Occipital lobe (tissue), 1 donor: ENCODE measurements at regions not wholly inside any gene's neighbourhood (a gene's known extent, or its start where the extent isn't known, plus 50 kb on each side); places are given as distances from the start of the nearest gene placed in this dataset.

ENCODE experiments used
- DNase-seq: peaks from one replicate; lab custom pipeline; 2025; lab: John Stamatoyannopoulos, UW

DNA sequence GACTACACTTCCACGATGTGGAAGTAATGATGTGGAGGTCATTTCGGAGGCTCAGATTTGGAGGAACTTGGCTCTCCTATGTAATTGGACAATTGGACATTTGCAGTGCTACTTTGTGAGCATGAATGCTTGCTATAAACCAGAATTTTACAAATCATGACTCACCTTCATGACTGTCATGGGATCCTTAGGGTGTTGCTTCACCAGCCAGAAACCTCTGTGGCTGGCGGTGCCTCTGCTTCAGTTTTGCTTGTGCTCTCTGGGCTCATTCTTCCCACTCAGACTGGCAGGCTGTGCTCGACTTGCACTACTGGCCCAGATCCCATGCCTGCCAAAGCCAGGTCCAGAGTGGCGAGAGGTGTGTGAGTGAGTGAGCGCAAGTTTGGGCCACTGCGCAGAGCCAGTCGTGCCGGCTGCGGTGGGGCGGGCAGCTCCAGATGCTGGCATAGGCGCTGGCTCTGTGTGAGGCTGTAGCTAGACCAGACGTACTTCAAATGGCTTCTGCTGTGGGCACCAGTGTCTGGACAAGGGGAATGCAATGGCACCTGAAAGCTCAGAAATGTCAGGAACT lies 387.8 kb downstream of the AEBP2 start:
- no peak for DNase-seq

DNA sequence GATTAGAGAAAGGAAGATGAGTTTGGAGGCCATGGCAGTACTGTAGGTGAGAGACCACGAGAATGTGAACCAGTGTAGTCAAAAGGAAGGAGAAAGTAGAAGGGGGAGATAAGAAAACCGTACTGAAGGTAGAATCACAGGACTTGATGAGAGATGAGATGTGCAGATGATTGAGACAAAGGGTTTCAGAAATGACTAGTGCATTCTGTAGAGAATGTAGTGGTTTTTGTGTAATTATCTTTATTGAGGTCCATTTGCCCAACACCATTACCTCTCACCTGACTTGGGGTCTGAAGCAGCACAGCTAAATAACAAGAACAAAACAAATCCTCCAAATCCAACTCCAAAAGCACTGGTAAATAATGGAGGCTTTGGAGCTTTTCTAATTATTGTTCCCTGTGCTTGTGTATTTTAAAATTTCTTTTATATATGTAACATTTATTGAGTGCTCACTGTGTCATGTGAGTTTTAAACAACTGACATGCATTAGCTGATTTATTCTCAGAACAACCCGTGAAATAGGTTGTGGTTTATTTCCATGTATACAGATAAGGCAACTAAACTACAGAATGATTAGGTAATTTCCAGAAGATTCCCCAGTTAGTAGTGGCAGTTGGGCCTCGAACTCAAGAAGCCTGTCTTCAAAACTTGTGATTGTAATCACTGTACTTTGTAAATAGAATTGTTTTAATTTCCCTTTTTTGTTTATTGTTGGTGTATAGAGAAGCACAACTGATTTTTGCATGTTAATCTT lies 390.0 kb downstream of the AEBP2 start:
- DNase-seq = no peak

DNA sequence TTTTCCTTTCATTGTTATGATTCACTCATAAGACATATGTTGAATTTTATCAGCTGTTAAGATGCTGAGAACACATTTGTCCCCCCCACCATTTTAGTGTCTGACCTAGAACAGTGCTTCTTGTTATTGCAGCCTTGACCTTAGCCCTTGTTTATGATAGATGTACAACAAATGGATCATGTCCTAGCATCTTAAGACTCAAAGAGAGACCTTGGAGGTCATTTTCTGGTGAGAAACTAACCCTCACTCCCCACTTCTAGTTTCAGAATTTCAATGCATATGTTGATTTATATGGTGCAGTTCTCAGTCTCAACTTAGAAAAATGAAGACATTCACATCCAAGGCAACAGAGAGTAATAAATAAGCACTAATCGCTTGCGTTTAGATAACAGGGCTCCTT lies 391.2 kb downstream of the AEBP2 start:
- no peak for DNase-seq

DNA sequence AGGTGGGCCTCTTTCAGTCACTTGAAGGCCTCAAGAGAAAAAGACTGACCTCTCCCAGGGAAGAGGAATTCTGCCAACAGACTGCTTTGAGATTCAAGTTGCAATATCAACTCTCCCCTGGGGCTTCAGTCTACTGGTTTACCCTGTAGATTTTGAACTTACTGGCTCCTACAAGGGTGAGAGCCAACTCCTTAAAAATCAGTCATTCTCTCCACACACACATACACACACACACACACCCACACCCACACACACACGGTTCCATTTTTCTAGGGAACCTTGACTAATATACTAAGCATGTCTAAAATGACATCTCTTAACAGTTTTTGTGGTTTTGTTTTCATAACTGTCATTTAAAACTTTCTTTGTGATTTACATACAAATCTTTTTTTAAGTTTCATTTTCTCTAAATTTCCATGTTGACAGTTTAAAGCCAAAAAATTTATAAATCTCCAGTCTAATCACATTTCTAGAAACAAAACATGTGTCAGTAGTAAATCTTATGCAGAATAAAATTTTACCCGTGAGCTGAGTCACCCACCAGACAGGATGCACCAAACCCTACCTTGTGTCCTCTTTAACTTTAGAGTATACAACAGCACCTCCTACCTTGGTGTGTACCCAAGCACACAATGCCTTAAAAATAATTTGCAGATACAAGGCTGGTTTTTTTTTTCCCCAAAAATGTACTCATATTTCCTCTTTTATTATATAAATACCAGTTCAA lies 394.6 kb downstream of the AEBP2 start:
- no peak for DNase-seq

DNA sequence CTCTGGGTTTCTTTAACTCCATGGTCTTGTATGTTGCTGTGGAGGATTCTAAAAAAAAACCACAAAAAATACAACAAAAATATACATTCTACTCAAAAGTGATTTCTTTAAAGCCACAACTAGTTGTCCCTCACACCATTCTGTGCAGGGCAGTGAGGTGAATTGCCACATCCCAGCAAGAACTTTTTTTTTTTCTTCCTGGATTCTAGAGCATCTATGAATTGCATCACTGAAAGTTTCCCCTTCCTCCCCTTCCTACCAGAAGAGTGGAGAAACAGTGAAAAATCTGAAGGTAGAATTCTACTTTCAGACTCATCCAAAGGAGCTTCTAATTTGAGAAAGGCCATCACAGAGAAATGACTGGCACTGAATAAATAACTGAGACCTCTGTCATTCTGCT lies 395.3 kb downstream of the AEBP2 start:
- DNase-seq = no peak

DNA sequence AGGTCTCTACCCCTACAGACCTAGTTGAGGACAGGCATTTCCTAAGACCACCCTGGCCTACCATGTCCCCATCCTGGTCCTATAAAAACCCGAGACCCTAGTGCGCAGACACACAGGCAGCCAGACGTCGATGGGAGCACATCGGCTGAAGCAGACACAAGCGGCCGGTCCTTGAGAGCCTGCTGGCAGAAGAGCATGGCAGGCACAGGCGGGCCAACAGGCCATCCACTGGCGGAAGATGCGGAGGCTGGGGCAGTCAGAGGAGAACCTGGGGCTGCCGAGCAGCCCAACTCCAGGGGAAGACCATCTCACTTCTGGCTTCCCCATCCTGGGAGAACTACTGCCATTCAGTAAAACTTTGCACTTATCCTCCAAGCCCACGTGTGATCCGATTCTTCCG lies 396.8 kb downstream of the AEBP2 start:
- DNase-seq = no peak

DNA sequence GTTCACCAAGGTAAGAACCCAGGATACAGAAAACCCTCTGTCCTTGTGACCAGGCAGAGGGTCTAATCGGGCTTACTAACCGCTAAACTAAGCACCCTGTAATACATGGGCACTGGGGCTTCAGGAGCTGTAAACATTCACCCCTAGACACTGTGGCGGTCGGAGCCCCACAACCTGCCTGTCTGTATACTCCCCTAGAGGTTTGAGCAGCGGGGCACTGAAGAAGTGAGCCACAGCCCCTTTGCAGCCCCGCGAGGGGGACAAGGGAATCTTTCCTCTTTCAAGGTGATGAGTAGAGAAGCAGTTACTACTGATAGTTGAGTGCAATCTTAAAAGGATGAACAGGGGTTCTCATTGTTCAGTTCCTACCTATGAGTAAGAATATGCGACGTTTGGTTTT lies 397.2 kb downstream of the AEBP2 start:
- DNase-seq = no peak

DNA sequence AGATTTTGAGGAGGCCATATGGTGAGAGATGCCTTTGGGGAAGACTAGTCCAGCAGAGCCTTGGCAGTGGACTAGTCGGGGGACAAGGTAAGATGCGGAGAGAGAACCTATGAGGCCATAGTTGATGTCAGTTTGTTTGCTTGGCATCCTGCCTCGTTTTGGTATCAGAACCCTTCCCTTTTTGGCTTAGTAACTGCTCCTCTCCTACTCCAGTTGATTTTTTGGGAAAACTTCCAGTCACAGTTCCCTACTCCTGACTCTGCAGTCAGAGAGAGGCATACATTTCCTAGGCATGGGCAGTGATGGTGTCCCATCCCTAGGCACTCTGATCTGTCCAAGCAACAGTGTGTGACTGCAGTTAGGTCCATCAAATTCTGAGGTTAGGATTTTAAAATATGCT lies 398.3 kb downstream of the AEBP2 start:
- no peak for DNase-seq

DNA sequence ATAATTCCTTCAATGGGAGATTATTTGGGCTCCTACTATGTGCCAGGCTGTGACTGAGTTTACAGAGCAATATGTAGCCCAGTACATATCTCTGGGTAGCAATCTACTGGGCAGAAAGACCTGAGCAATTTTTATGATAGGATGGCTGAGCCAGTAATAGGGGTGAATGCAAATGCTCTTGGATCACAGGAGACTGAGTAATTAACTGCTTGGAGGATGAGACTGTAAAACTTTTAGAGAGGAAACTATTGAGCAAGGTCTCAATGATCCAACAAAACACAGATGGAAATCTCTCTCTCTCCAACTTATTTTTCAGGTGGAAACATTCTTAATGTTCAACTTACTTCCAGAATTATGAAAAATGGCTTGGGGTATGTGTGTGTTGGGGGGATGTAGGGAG lies 402.2 kb downstream of the AEBP2 start:
- DNase-seq = no peak

DNA sequence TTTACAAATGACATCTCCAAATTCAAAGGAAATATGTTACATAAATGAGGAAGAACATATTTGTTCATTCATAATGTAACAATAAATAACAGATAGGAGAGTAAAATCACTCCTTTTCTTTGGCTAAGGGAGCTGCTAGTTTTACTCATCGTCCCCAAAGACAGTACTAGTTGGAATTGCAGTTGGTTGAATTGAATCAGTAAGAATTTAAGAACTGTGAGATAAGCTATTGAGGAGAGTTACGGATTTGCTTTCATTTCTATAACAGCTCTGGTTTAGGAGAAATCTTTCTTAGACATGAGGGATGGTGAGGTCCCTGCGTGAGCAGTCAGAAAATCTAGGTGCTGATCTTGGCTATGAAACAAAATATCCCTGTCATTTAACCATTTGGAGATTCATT lies 402.8 kb downstream of the AEBP2 start:
- DNase-seq = no peak

DNA sequence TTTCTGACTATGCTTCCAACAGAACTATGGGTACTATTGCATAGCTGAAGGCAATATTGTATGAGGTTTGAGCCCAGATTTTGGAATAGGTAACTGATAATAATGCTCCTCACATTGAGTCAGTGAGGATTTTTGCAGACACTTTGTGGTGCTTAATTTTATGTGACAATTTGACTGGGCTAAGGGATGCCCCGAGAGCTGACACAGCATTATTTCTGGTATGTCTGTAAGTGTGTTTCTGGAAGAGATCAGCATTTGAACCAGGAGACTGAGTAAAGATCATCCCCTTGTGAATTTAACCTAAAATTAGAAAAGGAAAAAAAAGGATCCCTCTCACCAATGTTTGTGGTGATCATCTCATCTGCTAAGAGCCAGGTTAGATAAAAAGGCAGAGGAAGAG lies 404.9 kb downstream of the AEBP2 start:
- no peak for DNase-seq

DNA sequence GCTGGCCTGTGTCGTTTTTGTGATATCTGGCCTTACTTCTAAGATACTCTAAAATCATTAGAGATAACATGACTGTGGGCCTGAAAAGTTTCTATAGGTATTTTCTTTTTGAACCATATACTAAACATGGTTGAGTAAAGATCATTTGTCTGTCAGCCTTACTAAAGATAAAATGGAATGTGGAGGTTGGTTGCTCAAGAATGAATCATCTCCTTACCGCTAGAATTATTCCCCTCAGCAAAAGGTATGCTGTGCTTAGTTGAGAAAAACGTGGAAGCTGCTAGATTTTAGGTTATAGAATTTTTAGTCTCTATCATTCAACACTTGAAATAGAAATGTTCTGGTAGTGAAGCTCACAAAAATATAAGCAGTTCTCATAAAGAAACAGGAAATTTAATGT lies 407.3 kb downstream of the AEBP2 start:
- DNase-seq = no peak

DNA sequence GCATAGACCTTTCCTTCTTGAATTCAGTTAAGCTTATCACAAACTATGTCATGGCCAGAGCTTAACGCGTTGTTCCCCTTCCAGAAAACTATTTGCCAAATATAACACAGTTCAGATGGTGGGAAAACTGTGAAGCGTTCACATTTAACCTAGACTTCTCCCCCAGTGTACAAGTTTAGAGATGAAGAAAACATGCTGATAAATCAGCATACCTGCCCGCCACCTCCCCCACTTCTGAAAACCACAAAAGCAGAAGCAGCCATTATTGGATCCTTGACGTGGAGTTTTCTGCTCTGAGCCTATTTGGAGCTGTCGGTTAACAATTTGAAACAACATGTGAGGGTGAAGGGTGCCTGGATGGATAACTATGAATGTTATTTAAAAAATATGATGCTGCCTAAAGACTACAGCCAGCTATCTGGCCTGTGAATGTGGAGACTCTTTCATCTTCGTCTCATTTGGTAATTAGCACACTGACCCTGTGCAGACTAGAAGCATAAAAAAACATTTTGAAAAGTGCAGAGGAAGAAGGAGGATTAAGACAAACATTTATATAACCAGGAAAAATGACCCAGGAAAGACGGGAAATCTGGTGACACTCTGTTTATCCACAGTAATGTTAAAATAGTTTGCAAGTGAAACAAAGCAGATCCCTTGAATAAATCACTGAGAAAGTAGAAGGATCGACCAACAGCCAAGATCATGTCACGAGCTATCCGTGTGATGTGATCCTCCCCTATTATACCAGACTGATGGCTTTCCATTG lies 408.2 kb downstream of the AEBP2 start:
- no peak for DNase-seq

DNA sequence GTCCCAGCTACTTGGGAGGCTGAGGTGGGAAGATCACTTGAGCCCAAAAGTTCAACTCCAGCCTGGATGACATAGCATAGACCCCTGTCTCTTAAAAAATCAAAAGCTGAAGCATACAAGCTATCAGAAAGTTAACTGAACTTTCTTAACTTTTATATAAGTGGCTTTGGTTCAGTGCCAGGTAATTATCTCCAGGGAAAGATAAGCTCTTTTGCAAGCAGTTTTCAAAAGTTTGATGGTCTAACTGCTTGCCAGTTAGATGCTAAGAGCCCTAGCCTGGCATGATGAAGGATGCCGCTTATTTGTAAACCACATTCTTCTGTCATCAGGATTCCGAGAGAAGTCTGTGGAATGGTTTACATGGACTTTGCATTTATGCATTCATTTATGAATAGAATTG lies 409.1 kb downstream of the AEBP2 start:
- DNase-seq = no peak

DNA sequence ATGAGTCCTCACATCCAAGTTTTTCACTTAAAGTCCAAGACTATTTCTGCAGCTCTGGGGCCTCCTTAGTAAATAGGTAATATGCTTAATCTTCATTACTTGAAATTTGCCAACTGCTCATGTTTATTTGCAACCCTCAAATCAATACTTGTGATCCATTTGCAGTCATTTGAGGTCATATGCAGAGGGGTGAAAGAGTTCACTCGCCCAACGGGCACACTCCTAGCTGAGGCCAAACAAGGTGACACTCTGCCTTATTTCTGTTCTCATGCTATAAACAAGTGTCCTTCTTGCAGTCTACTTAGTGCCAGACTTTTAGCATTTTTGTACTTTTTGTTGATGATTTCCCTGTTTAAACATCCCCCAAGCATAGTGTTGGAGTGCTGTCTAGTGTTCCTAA lies 409.9 kb downstream of the AEBP2 start:
- DNase-seq = no peak

DNA sequence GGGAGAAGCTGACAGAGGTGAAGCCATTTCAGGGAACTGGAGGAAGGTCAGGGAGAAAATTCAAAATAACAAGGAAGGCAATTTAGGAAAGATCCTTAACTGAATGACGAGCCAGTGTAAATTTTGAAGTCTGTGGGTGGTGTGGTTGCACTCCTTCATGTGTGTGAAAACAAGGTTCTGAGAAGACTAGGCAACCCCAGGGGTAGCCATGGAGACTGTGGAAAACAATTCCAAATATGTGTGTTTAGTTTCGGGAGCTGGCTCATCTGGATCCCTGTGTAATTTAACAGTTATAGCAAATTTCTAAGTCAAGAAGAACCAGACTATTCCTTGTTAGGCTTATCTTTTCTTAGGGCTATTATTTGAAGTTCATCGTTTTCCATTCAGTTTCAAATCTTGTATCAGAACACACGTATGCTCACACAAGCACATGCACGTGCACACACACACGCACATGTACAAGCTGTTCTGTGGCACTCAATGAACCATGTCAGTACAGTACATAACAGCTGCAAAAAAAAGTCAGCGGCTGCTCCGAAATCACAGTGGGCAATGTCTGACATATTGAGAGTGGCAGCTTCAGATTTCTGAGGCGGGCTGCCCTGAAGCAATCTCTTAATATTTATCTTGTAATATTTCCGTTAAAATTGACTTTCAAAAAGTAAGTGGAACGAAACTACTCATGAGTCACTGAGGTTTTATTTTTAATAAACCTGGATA lies 411.2 kb downstream of the AEBP2 start:
- peak; percentile 31 for DNase-seq

DNA sequence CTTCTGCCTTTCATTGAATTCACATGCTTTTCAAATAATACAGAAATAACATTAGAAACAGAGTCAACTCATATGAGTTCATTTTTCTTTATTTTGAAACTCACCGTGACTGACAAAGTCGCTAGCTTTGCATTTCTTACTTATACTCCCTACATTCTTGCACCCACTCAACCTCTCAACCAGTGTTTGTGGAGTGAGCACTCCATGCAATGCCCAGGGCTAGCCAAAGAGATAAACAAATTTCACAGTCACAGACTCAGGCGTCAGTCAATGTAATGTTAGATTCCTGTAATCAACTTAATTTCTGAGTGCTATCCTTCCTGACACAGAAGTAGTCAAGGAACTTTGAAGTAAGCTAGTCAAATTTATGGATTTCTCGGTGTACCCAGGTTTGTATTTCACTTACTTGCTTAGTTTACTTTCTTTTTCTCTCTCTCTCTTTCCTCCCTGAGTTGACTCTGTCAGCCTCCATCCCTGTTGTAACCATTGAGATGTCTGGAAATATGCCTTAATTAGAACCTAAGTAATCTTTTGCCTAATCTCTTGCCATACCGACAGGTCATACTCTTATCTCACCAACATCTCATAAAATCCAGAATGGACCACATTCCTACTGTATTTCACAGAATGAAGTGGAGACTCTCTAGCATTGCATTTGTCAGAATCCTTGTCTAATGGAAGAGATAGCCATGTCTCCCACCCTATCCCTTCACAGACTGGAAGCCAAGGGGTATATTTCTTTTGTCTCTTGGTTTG lies 413.0 kb downstream of the AEBP2 start:
- no peak for DNase-seq

DNA sequence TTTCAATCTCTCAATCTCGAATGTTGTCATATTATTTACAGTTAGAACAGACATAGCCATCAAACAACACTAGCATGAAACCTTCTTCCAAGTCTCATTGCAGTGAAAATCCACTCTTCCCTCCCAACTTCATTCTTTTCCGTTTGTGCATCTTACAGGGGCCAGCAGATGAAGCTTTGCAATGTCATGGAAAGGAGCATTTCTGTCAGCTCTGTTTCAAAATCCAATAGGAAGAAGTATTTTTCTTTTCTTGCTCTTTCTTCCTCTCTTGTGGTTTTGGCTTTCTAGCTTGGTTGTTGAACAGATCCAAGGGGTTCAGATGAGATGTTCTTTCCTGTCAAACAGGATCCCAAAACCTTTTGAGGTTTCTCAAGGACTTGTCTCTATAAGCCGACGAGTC lies 416.6 kb downstream of the AEBP2 start:
- DNase-seq = no peak

DNA sequence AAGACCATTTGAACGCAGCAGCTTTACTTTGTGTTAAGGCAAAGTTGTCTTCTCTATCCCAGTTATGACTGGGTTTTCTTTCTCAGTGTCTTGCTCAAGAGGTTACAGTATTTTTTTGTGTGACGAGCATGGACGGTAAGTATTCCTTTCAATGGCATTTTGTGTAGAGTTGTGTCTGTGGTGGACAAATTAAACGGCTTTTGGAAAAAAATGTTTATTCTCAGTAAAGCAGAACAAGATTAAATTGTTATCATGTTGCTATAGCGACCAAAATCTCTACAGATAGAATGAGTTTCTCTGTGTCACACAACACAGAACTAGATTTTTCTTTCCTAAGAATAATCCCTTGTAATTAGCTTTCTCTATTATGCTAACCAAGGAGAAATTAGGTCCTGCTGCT lies 417.1 kb downstream of the AEBP2 start:
- DNase-seq = no peak

DNA sequence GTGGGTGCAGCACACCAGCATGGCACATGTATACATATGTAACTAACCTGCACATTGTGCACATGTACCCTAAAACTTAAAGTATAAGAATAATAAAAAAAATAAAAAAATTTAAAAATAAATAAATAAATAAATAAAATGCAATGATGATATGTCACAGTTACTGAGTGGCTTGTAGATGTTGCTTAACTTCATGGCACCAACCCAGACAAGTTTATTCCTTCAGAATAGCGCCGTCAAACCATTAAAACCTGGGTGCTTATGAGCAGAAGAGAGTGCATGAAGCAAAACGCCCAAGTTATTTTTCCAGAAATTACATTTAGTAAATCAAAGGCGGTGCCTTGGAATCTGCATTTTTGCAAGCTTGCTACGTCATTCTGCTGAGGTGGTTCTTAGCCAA lies 417.9 kb downstream of the AEBP2 start:
- DNase-seq = no peak

DNA sequence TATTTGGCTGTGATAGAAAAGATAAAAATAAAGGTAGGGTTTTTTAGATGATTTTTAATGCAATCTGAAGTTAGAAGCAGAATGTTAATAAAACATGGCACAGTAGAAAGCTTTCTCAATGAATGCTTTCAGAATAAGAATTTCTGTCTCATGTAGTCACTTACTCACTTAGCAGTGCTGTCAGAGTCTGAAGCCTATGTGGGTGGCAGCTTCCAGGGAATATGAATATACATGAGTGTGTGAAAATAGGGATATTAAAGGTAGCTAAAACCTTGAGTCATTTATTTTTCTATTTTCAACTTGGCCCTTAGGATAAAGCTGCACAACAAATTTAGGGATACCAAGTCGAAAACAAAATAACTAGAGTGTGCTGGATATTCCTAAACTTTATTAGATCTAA lies 427.9 kb downstream of the AEBP2 start:
- no peak for DNase-seq
